ENCODE measurements at regions not wholly inside any gene's neighbourhood (a gene's known extent, or its start where the extent isn't known, plus 50 kb on each side); places are given as distances from the start of the nearest gene placed in this dataset.

- H3K27me3 ChIP-seq = no peaks in the 10 kb centered on the region
- no peaks in the 10 kb centered on the region for H3K36me3 ChIP-seq
- no peaks in the 10 kb centered on the region for H3K9me3 ChIP-seq
- no peak for DNase-seq (ENCODE audit: low spot score in 2 of 2)
- H3K4me1 ChIP-seq = no peaks in the 10 kb centered on the region
- TF ChIP-seq CTCF (IDR thresholded peaks at IDR 0.05) (no peak), POLR2A (IDR thresholded peaks at IDR 0.05) (no peak), POLR2AphosphoS5 (IDR thresholded peaks at IDR 0.05) (no peak)
- intact Hi-C loops (cut with DNase I; ENCODE audit: low total_unique reads) = no loop called here
- no peak overlapping the region for H3K4me3 ChIP-seq
- H3K27ac ChIP-seq = no peak overlapping the region
These were observed 61.1 kb upstream of the TNP1 start for GRCh38 chr2:216920937-216921456.

GRCh38 chr2:216920143-216920876, 60.4 kb upstream of the TNP1 start:
- Histone ChIP-seq H3K4me1 (no peaks in the 10 kb centered on the region), H3K4me3 (no peak overlapping the region), H3K27me3 (no peaks in the 10 kb centered on the region), H3K9me3 (no peaks in the 10 kb centered on the region), H3K27ac (no peak overlapping the region), H3K36me3 (no peaks in the 10 kb centered on the region)
- intact Hi-C loops (cut with DNase I; ENCODE audit: low total_unique reads) = no loop called here
- no peak for TF ChIP-seq POLR2AphosphoS5 (IDR thresholded peaks at IDR 0.05)
- TF ChIP-seq CTCF (IDR thresholded peaks at IDR 0.05) = no peak
- DNase-seq (ENCODE audit: low spot score in 2 of 2) = no peak

- Histone ChIP-seq H3K9me3 (no peaks in the 10 kb centered on the region), H3K4me3 (no peak overlapping the region), H3K4me1 (no peaks in the 10 kb centered on the region), H3K36me3 (no peaks in the 10 kb centered on the region), H3K27ac (no peak overlapping the region), H3K27me3 (no peaks in the 10 kb centered on the region)
- intact Hi-C loops (cut with DNase I; ENCODE audit: low total_unique reads) = no loop called here
- no peak for DNase-seq (ENCODE audit: low spot score in 2 of 2)
- TF ChIP-seq POLR2AphosphoS5 (IDR thresholded peaks at IDR 0.05) (no peak), CTCF (IDR thresholded peaks at IDR 0.05) (no peak)
These were observed 58.3 kb upstream of the TNP1 start for GRCh38 chr2:216918088-216918680.

- Histone ChIP-seq H3K4me3 (no peak overlapping the region), H3K36me3 (no peaks in the 10 kb centered on the region), H3K27ac (no peak overlapping the region), H3K4me1 (no peaks in the 10 kb centered on the region), H3K27me3 (no peaks in the 10 kb centered on the region), H3K9me3 (no peaks in the 10 kb centered on the region)
- DNase-seq (ENCODE audit: low spot score in 2 of 2) = no peak
- TF ChIP-seq POLR2AphosphoS5 (IDR thresholded peaks at IDR 0.05) (no peak), POLR2A (IDR thresholded peaks at IDR 0.05) (no peak), CTCF (IDR thresholded peaks at IDR 0.05) (no peak)
- intact Hi-C loops (cut with DNase I; ENCODE audit: low total_unique reads) = no loop called here
These were observed 57.2 kb upstream of the TNP1 start for GRCh38 chr2:216916956-216917650.
